ENCODE measurements at regions not wholly inside any gene's neighbourhood (a gene's known extent, or its start where the extent isn't known, plus 50 kb on each side); places are given as distances from the start of the nearest gene placed in this dataset.

DNA sequence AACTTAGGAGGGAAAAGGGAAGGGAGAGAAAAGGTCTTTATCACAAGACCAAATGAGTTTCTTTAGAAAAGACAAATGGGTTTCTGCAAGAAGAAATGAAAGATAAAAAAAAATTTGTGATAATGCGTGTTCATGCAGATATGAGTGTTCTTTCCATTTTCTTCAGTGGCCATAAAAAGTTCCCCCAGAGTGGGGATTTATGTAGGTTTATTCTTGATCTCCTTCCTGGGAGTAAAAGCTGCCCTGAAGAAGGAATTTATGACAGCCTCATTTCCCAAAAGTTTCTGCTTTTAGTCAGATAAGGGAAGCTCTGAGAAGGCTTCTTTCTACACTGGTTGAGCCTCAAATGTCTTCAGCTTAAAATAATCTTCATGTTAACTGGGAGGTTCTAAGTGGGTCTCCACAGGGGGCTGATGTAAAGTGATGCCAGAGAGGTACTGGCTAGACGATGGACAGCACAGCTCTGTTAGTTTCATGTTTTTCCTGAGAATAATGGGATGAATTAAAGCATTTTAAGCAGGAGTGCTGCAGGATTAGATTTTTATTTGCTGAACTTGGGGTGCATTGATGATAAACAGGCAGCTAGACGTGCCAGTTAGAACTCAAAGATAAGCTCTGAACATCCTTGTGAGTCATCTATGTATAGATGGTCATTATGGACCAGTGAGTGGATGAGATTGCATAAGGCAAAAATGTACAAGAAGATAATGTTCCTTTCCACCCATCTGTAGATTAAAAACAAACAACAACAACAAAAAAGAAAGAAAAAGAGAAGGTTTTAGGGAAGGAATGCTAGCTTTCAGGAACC, 65.6 kb upstream of the EPCAM start (continued):
- peak; percentile 76 for TF ChIP-seq SMARCE1 (IDR thresholded peaks at IDR 0.05)
- TF ChIP-seq, protein P1, sequence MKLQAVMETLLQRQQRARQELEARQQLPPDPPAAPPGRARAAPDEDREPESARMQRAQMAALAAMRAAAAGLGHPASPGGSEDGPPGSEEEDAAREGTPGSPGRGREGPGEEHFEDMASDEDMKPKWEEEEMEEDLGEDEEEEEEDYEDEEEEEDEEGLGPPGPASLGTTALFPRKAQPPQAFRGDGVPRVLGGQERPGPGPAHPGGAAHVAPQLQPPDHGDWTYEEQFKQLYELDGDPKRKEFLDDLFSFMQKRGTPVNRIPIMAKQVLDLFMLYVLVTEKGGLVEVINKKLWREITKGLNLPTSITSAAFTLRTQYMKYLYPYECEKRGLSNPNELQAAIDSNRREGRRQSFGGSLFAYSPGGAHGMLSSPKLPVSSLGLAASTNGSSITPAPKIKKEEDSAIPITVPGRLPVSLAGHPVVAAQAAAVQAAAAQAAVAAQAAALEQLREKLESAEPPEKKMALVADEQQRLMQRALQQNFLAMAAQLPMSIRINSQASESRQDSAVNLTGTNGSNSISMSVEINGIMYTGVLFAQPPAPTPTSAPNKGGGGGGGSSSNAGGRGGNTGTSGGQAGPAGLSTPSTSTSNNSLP (IDR thresholded peaks at IDR 0.05; ENCODE audit: borderline replicate concordance, low read depth, low read length): peak; percentile 16; the same call in 1 of the 2 replicates
- peak; percentile 55; the same call in 1 of the 2 replicates for TF ChIP-seq NCOR1 (IDR thresholded peaks at IDR 0.05)
- TF ChIP-seq, protein P2, sequence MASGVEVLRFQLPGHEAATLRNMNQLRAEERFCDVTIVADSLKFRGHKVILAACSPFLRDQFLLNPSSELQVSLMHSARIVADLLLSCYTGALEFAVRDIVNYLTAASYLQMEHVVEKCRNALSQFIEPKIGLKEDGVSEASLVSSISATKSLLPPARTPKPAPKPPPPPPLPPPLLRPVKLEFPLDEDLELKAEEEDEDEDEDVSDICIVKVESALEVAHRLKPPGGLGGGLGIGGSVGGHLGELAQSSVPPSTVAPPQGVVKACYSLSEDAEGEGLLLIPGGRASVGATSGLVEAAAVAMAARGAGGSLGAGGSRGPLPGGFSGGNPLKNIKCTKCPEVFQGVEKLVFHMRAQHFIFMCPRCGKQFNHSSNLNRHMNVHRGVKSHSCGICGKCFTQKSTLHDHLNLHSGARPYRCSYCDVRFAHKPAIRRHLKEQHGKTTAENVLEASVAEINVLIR (CRISPR knock-in tag; IDR thresholded peaks at IDR 0.05): no peak
- peak; percentile 70; the same call in 1 of the 2 replicates for TF ChIP-seq TEAD4 (IDR thresholded peaks at IDR 0.05; ENCODE audit: low read length)
- TF ChIP-seq TEAD4 (CRISPR knock-in tag; IDR thresholded peaks at IDR 0.05; ENCODE audit: borderline replicate concordance): no peak
- TF ChIP-seq LEF1 (IDR thresholded peaks at IDR 0.05): no peak
- peak; percentile 85 for TF ChIP-seq CTBP1 (IDR thresholded peaks at IDR 0.05; ENCODE audit: borderline replicate concordance)
- TF ChIP-seq, protein P3, sequence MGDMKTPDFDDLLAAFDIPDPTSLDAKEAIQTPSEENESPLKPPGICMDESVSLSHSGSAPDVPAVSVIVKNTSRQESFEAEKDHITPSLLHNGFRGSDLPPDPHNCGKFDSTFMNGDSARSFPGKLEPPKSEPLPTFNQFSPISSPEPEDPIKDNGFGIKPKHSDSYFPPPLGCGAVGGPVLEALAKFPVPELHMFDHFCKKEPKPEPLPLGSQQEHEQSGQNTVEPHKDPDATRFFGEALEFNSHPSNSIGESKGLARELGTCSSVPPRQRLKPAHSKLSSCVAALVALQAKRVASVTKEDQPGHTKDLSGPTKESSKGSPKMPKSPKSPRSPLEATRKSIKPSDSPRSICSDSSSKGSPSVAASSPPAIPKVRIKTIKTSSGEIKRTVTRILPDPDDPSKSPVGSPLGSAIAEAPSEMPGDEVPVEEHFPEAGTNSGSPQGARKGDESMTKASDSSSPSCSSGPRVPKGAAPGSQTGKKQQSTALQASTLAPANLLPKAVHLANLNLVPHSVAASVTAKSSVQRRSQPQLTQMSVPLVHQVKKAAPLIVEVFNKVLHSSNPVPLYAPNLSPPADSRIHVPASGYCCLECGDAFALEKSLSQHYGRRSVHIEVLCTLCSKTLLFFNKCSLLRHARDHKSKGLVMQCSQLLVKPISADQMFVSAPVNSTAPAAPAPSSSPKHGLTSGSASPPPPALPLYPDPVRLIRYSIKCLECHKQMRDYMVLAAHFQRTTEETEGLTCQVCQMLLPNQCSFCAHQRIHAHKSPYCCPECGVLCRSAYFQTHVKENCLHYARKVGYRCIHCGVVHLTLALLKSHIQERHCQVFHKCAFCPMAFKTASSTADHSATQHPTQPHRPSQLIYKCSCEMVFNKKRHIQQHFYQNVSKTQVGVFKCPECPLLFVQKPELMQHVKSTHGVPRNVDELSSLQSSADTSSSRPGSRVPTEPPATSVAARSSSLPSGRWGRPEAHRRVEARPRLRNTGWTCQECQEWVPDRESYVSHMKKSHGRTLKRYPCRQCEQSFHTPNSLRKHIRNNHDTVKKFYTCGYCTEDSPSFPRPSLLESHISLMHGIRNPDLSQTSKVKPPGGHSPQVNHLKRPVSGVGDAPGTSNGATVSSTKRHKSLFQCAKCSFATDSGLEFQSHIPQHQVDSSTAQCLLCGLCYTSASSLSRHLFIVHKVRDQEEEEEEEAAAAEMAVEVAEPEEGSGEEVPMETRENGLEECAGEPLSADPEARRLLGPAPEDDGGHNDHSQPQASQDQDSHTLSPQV (IDR thresholded peaks at IDR 0.05): no peak
- TF ChIP-seq, protein P4, sequence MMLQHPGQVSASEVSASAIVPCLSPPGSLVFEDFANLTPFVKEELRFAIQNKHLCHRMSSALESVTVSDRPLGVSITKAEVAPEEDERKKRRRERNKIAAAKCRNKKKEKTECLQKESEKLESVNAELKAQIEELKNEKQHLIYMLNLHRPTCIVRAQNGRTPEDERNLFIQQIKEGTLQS (IDR thresholded peaks at IDR 0.05): peak; percentile 79
- TF ChIP-seq, protein P4 (CRISPR knock-in tag; conservative IDR thresholded peaks at IDR 0.05): no peak
- TF ChIP-seq, protein P5, sequence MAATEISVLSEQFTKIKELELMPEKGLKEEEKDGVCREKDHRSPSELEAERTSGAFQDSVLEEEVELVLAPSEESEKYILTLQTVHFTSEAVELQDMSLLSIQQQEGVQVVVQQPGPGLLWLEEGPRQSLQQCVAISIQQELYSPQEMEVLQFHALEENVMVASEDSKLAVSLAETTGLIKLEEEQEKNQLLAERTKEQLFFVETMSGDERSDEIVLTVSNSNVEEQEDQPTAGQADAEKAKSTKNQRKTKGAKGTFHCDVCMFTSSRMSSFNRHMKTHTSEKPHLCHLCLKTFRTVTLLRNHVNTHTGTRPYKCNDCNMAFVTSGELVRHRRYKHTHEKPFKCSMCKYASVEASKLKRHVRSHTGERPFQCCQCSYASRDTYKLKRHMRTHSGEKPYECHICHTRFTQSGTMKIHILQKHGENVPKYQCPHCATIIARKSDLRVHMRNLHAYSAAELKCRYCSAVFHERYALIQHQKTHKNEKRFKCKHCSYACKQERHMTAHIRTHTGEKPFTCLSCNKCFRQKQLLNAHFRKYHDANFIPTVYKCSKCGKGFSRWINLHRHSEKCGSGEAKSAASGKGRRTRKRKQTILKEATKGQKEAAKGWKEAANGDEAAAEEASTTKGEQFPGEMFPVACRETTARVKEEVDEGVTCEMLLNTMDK (IDR thresholded peaks at IDR 0.05; ENCODE audit: borderline replicate concordance, insufficient read depth, low read depth, low read length, poor library complexity, severe bottlenecking): no peak
- peak; percentile 85 for TF ChIP-seq JUND (IDR thresholded peaks at IDR 0.05; ENCODE audit: borderline replicate concordance, low read depth, low read length)
- TF ChIP-seq JUND (tag; IDR thresholded peaks at IDR 0.05; ENCODE audit: borderline replicate concordance, low read depth, low read length): peak; percentile 70; the same call in 2 of the 3 replicates
- peak; percentile 88 to 89 for TF ChIP-seq KDM1A (IDR thresholded peaks at IDR 0.05)
- TF ChIP-seq TAL1 (IDR thresholded peaks at IDR 0.05): peak; percentile 46
- TF ChIP-seq ZNF121 (CRISPR knock-in tag; conservative IDR thresholded peaks at IDR 0.05): no peak

Measured in K562 (cell line).